Neuronal stem cell (in vitro differentiated cells): ENCODE measurements at regions not wholly inside any gene's neighbourhood (a gene's known extent, or its start where the extent isn't known, plus 50 kb on each side); places are given as distances from the start of the nearest gene placed in this dataset.
A peak's percentile ranks its signal among the peaks of the same experiment; 100 is the strongest.

Source experiments
- DNase-seq: peaks from one replicate; pipeline ENCODE4 v3.0.0-alpha.2; 2013; ENCODE audit warnings: low spot score
- H2AFZ ChIP-seq: one replicate; pipeline ENCODE4 v1.6.1; 2013; ENCODE audit warnings: mild to moderate bottlenecking, low read length, inconsistent platforms
- H2AK5ac ChIP-seq: 2 replicates; pipeline ENCODE4 v1.6.1; 2013; ENCODE audit warnings: low read depth, mild to moderate bottlenecking, inconsistent platforms, low read length, moderate library complexity, mixed read lengths
- H2BK120ac ChIP-seq: 2 replicates; pipeline ENCODE4 v1.6.1; 2013; ENCODE audit warnings: low read depth, mild to moderate bottlenecking, inconsistent platforms, low read length, moderate library complexity, mixed read lengths
- H2BK12ac ChIP-seq: one replicate; pipeline ENCODE4 v1.6.1; 2013; ENCODE audit warnings: low read length, inconsistent platforms
- H2BK15ac ChIP-seq: 2 replicates; pipeline ENCODE4 v1.6.1; 2013; ENCODE audit warnings: mild to moderate bottlenecking, low read length, inconsistent platforms, mixed read lengths
- H2BK5ac ChIP-seq: one replicate; pipeline ENCODE4 v1.6.1; 2013; ENCODE audit warnings: inconsistent platforms, mild to moderate bottlenecking, low read length, moderate library complexity
- H3K14ac ChIP-seq: one replicate; pipeline ENCODE4 v1.6.1; 2013; ENCODE audit warnings: low read length, inconsistent platforms
- H3K18ac ChIP-seq: 2 replicates; pipeline ENCODE4 v1.6.1; 2013; ENCODE audit warnings: low read length, inconsistent platforms
- H3K23ac ChIP-seq: 2 replicates; pipeline ENCODE4 v1.6.1; 2013; ENCODE audit warnings: low read depth, mild to moderate bottlenecking, mixed read lengths, low read length, inconsistent platforms; ENCODE audit not compliant: poor library complexity
- H3K27ac ChIP-seq: replicated peaks from 3 replicates; pipeline ENCODE4 v1.5.1; 2013; ENCODE audit warnings: low read length, inconsistent platforms
- H3K27me3 ChIP-seq, 3 experiments: 2 replicates each; pipeline ENCODE4 v1.6.1; 2013; ENCODE audit warnings: low read length in 3 of 3, mild to moderate bottlenecking in 2 of 3, inconsistent platforms in 1 of 3, low read depth in 1 of 3, mixed read lengths in 1 of 3, moderate library complexity in 1 of 3; ENCODE audit not compliant: control insufficient read depth in 3 of 3, insufficient read depth in 3 of 3
- H3K36me3 ChIP-seq, 2 donors: replicated peaks in 1 of 2; 2 replicates each; pipeline ENCODE4 v1.6.1; 2013; ENCODE audit warnings: low read length in 2 of 2; ENCODE audit not compliant: control insufficient read depth in 2 of 2, insufficient read depth in 2 of 2
- H3K4ac ChIP-seq: 2 replicates; pipeline ENCODE4 v1.6.1; 2013; ENCODE audit warnings: inconsistent platforms, mild to moderate bottlenecking, low read length, moderate library complexity
- H3K4me1 ChIP-seq, 2 donors: 1 replicate in 1 of 2; 2 replicates in 1 of 2; pipeline ENCODE4 v1.6.1; 2013; ENCODE audit warnings: low read length in 2 of 2, low read depth in 1 of 2; ENCODE audit not compliant: control insufficient read depth in 2 of 2, insufficient read depth in 1 of 2
- H3K4me2 ChIP-seq: one replicate; pipeline ENCODE4 v1.6.1; 2013; ENCODE audit warnings: mild to moderate bottlenecking, low read length, inconsistent platforms; ENCODE audit not compliant: insufficient read depth, poor library complexity, severe bottlenecking
- H3K4me3 ChIP-seq, 2 donors: 2 replicates each; pipeline ENCODE4 v1.5.1; 2013; ENCODE audit warnings: low read length in 2 of 2, mild to moderate bottlenecking in 2 of 2, inconsistent platforms in 1 of 2, moderate library complexity in 1 of 2
- H3K79me1 ChIP-seq: one replicate; pipeline ENCODE4 v1.6.1; 2013; ENCODE audit warnings: low read depth, mild to moderate bottlenecking, inconsistent platforms, low read length, moderate library complexity
- H3K9ac ChIP-seq: one replicate; pipeline ENCODE4 v1.6.1; 2013; ENCODE audit warnings: mild to moderate bottlenecking, low read depth, low read length, inconsistent platforms; ENCODE audit not compliant: poor library complexity
- H3K9me3 ChIP-seq, 2 donors: replicated peaks in 1 of 2; 2 replicates each; pipeline versions ENCODE3 to v1.6.1; 2013; ENCODE audit warnings: low read length in 2 of 2, mild to moderate bottlenecking in 2 of 2, inconsistent platforms in 1 of 2, low read depth in 1 of 2, mixed read lengths in 1 of 2, moderate library complexity in 1 of 2; ENCODE audit not compliant: control insufficient read depth in 2 of 2, insufficient read depth in 1 of 2
- H4K8ac ChIP-seq: one replicate; pipeline ENCODE4 v1.6.1; 2013; ENCODE audit warnings: low read depth, mild to moderate bottlenecking, inconsistent platforms, low read length, moderate library complexity
- H4K91ac ChIP-seq: one replicate; pipeline ENCODE4 v1.6.1; 2013; ENCODE audit warnings: low read length, low read depth, mild to moderate bottlenecking, inconsistent platforms; ENCODE audit not compliant: poor library complexity
- WGBS, 2 donors: extraction: QIAGEN DNeasy Blood & Tissue Kit; methylation state at CpG; one replicate each; pipeline ENCODE4 v1.1.7; 2013; ENCODE audit warnings: missing lambda C conversion rate in 2 of 2, mixed read lengths in 1 of 2; ENCODE audit not compliant: insufficient read length in 2 of 2, insufficient replicate concordance in 1 of 2; ENCODE audit errors: extremely low coverage in 2 of 2; 5-methylcytosine and 5-hydroxymethylcytosine counted together

GRCh38 chr4:187478292-187479140, 517.1 kb upstream of the ZFP42 start:
- Histone ChIP-seq H3K18ac (no peak overlapping the region), H3K4me1 (no peaks in the 10 kb centered on the region), H3K27me3 (no peaks in the 10 kb centered on the region), H3K4ac (no peak overlapping the region), H4K8ac (peak overlapping the region; percentile 70), H3K4me2 (no peak overlapping the region), H3K4me3 (no peak overlapping the region), H3K36me3 (no peaks in the 10 kb centered on the region), H2BK5ac (no peak overlapping the region), H3K9ac (no peak overlapping the region), H3K9me3 (no peaks in the 10 kb centered on the region), H4K91ac (no peak overlapping the region), H2AK5ac (no peak overlapping the region), H3K23ac (no peak overlapping the region), H2AFZ (no peak overlapping the region), H2BK120ac (no peak overlapping the region), H2BK15ac (no peak overlapping the region), H2BK12ac (no peak overlapping the region), H3K27ac (no peak overlapping the region), H3K14ac (no peak overlapping the region), H3K79me1 (no peaks in the 10 kb centered on the region)
- no CpG with 5 or more reads among the region's 18 CpGs for WGBS, 2 donors
- DNase-seq: no peak

DNA sequence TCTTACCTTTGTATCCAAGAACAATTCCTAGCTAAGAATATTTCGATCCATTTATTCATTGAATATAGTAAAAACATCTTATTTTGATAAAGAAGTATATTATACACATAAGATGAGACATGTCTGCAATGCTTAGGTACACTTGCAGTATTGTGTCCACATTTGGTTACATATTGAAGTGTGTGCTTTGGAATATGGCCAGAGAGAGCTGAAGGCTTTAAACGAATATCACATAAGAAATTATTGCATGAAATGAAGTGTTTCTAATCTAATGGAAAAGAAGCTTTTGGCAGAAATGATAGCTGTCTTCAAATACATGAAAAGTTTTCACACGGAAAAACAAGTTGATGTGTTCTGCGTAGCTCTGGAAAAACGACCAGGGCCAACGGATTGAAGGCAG, 516.1 kb upstream of the ZFP42 start:
- H3K14ac ChIP-seq: no peak overlapping the region
- no peak overlapping the region for H2BK5ac ChIP-seq
- no peak for DNase-seq
- no peak overlapping the region for H3K9ac ChIP-seq
- no peak overlapping the region for H3K4me3 ChIP-seq
- H2AK5ac ChIP-seq: no peak overlapping the region
- no peak overlapping the region for H3K4me2 ChIP-seq
- WGBS, 2 donors: no CpG with 5 or more reads among the region's 6 CpGs
- H3K36me3 ChIP-seq: no peaks in the 10 kb centered on the region
- no peak overlapping the region for H2BK15ac ChIP-seq
- no peak overlapping the region for H2AFZ ChIP-seq
- no peak overlapping the region for H4K91ac ChIP-seq
- no peaks in the 10 kb centered on the region for H3K79me1 ChIP-seq
- H2BK120ac ChIP-seq: no peak overlapping the region
- H3K27ac ChIP-seq: no peak overlapping the region
- H3K18ac ChIP-seq: no peak overlapping the region
- no peaks in the 10 kb centered on the region for H3K27me3 ChIP-seq
- H2BK12ac ChIP-seq: no peak overlapping the region
- H3K4ac ChIP-seq: no peak overlapping the region
- no peak overlapping the region for H3K23ac ChIP-seq
- no peak overlapping the region for H4K8ac ChIP-seq
- H3K9me3 ChIP-seq: no peaks in the 10 kb centered on the region
- no peaks in the 10 kb centered on the region for H3K4me1 ChIP-seq

GRCh38 chr4:187480146-187481145, 515.1 kb upstream of the ZFP42 start:
- Histone ChIP-seq H2BK120ac (no peak overlapping the region), H3K23ac (no peak overlapping the region), H4K91ac (no peak overlapping the region), H3K27me3 (no peaks in the 10 kb centered on the region), H2AFZ (no peak overlapping the region), H3K14ac (no peak overlapping the region), H2BK15ac (no peak overlapping the region), H3K4me3 (no peak overlapping the region), H3K27ac (no peak overlapping the region), H3K4me2 (no peak overlapping the region), H3K79me1 (no peaks in the 10 kb centered on the region), H2BK12ac (no peak overlapping the region), H3K4me1 (no peaks in the 10 kb centered on the region), H3K9ac (no peak overlapping the region), H2AK5ac (no peak overlapping the region), H3K4ac (no peak overlapping the region), H3K9me3 (no peaks in the 10 kb centered on the region), H4K8ac (no peak overlapping the region), H3K36me3 (no peaks in the 10 kb centered on the region), H2BK5ac (no peak overlapping the region), H3K18ac (no peak overlapping the region)
- no peak for DNase-seq
- no CpG with 5 or more reads among the region's 9 CpGs for WGBS, 2 donors

GRCh38 chr4:187484186-187484585, 511.4 kb upstream of the ZFP42 start:
- Histone ChIP-seq H3K18ac (no peak overlapping the region), H3K9me3 (peaks cover 0 to 4% of the 10 kb centered on the region in 2 donors), H3K4ac (no peak overlapping the region), H3K36me3 (no peaks in the 10 kb centered on the region), H2BK12ac (no peak overlapping the region), H3K9ac (peak overlapping the region; percentile 50), H4K91ac (no peak overlapping the region), H3K4me1 (no peaks in the 10 kb centered on the region), H2AFZ (no peak overlapping the region), H3K14ac (no peak overlapping the region), H3K23ac (no peak overlapping the region), H3K79me1 (no peaks in the 10 kb centered on the region), H3K4me3 (no peak overlapping the region), H2BK120ac (no peak overlapping the region), H4K8ac (no peak overlapping the region), H2BK5ac (no peak overlapping the region), H2BK15ac (no peak overlapping the region), H3K4me2 (no peak overlapping the region), H2AK5ac (peak overlapping the region; percentile 19), H3K27ac (no peak overlapping the region), H3K27me3 (no peaks in the 10 kb centered on the region)
- WGBS, 2 donors: no CpG with 5 or more reads among the region's 6 CpGs
- no peak for DNase-seq
